ENCODE measurements at regions not wholly inside any gene's neighbourhood (a gene's known extent, or its start where the extent isn't known, plus 50 kb on each side); places are given as distances from the start of the nearest gene placed in this dataset.

GRCh38 chr3:30142946-30143345, 463.5 kb upstream of the TGFBR2 start:
- TF ChIP-seq CTCF (IDR thresholded peaks at IDR 0.05) (no peak), POLR2A (IDR thresholded peaks at IDR 0.05) (no peak)
